GM18499 (cell line): ENCODE measurements at regions not wholly inside any gene's neighbourhood (a gene's known extent, or its start where the extent isn't known, plus 50 kb on each side); places are given as distances from the start of the nearest gene placed in this dataset.
"Not testable (repeated sequence)": the region's sequence is repeated elsewhere in the genome, so short reads cannot be mapped to it uniquely, and the experiment has no call there.

Source experiments
- ATAC-seq: cut with Tn5 transposase; IDR thresholded peaks from one replicate; pipeline ENCODE4 v1.9.1; 2021; ENCODE audit warnings: moderate number of reproducible peaks; ENCODE audit not compliant: insufficient read depth, unreplicated experiment

- no peak for ATAC-seq
Measured at GRCh38 chr11:92462821-92463220, 238.2 kb downstream of the FAT3 start.

DNA sequence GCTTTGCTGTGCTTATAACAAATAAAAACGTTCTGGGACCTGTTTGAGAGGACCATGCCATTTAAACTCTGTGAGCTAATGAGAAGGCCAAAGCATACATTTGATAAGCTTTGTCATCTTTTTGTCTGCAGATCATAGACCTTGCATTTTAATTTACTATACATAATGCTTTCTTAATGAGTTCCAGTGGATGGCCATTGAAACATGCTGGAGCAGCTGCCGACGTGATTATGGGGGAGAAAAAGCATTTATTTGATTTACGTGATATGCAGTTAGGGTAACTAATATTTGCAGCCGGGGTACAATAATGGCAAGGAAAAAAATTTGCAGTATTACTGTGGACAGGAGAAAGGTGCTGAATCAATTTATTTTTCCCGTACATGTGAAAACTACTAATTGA, 240.2 kb downstream of the FAT3 start:
- ATAC-seq, result no peak

- not testable (repeated sequence) for ATAC-seq
Measured at GRCh38 chr11:92465410-92465809, 240.8 kb downstream of the FAT3 start.

- no peak for ATAC-seq
Measured at GRCh38 chr11:92473736-92474135, 249.1 kb downstream of the FAT3 start.

DNA sequence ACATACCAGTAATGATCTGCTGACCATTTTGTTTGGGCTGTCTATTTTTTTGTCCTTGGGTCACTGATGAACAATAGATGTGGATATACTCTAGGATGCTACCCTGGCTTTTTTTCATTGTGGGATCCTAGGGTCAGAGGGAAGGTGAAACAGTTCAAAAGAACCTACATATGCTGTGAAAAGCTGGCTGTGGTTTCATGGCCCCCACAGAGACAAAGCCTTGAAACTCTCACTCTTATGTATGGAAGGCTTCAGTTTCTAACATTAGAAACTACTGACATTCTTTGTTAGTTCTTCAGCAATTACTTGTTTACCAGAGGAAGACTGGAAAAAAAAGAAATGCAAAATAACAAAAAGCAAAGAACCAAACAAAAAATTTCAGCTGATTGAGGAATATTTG, 250.7 kb downstream of the FAT3 start:
- ATAC-seq, result no peak

GRCh38 chr11:92475819-92476218, 251.2 kb downstream of the FAT3 start:
- no peak for ATAC-seq

GRCh38 chr11:92477686-92478085, 253.1 kb downstream of the FAT3 start:
- no peak for ATAC-seq

GRCh38 chr11:92480499-92480898, 255.9 kb downstream of the FAT3 start:
- no peak for ATAC-seq

GRCh38 chr11:92482492-92483060, 258.0 kb downstream of the FAT3 start:
- ATAC-seq, result no peak

DNA sequence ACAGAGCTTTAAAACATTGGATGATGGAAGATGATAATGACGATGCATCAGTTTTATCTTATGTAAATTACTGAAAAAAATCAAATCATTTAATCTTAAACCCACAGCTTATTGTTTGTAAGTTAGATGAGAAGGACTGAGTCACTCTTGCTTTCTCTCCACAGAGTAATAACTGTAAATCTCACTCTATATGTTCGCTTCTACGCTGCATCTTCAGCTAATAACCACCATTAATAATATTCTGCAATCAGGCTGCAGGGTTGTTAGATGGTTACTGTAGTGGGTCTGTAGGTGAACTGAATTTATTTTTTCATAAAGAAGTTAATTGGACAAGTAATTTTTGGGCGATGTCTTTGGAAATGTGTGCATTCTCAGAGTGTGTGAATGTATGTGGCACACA, 260.0 kb downstream of the FAT3 start:
- ATAC-seq, result no peak

- ATAC-seq, result no peak
Measured at GRCh38 chr11:92489826-92490399, 265.3 kb downstream of the FAT3 start.

- ATAC-seq, result no peak
Measured at GRCh38 chr11:92492372-92492771, 267.8 kb downstream of the FAT3 start.

- ATAC-seq, result no peak
Measured at GRCh38 chr11:92495107-92495793, 270.6 kb downstream of the FAT3 start.

- ATAC-seq, result no peak
Measured at GRCh38 chr11:92500453-92500852, 275.8 kb downstream of the FAT3 start.

DNA sequence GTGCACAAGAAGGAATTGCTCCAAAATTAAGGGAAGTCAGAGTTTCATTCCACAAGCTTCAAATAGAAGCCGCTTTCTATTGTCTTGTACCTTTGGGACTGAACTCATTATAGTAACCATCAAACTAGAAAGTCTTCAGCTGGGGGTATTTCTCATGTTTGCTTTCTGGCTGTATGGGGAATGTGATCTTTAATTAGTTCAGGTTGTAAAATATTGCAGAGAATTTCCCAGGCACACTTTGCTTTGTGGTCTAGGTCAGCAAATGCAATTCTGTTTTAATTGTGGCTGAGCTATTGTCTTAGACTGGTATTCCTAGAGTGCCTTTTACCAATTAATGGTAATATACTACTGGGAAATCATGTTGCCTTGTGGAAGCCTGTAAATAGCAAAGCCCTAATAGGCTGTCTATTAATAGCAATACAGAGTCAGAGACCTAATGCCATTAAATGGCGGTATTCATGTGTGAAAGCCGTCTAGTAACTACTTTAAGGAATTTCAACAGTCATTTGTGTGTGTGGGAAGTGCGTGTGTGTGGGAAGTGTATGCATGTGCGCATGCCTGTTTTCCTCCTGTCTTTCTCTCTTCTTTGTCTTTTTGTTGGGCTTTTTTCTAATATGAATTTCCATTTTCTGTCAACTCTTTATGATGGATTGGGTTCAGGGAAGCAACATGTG, 276.6 kb downstream of the FAT3 start:
- no peak for ATAC-seq

DNA sequence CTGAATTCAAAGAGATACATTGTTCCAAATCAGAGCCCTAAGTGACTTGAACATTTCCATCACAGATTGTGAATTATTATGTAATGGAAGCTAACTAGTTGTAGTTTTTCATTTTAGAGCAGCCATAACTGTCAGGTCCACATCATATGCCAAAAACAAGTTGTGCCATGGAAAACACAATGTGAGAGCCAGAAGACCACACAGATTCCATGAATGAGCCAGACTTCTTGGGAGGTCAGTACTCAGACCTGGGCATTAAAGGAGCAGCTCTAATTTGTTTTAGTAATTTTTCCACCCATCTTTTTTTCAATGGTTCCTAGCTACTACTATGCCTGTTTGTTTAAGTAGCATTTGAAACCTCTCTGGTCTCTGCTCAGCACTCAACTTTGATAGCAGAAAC, 279.4 kb downstream of the FAT3 start:
- ATAC-seq, result no peak

GRCh38 chr11:92504534-92504933, 279.9 kb downstream of the FAT3 start:
- ATAC-seq, result no peak

GRCh38 chr11:92505689-92506088, 281.1 kb downstream of the FAT3 start:
- ATAC-seq, result no peak

GRCh38 chr11:92506809-92507336, 282.3 kb downstream of the FAT3 start:
- ATAC-seq, result no peak

DNA sequence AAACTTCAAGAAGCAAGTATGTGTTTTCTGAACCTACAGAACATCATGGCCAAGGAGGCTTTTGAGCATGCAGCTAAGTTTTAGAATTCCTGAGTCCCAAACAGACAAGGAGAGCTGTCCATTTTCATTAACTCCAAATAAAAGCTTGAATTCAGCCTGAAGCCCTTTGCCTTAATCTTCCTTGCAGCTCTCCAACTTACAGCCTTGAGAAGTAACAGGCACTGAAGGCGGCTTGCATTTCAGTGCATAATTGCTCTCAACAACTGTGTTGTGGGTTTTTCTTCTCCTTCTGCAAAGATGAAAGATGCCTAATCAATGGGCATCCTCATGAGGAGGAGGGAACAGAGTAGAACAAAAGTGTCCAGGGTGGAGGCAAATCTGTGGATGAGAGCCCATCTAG, 286.0 kb downstream of the FAT3 start:
- no peak for ATAC-seq

- no peak for ATAC-seq
Measured at GRCh38 chr11:92511522-92512203, 287.0 kb downstream of the FAT3 start.
